IgD-negative memory B cell (primary cell): ENCODE measurements at regions not wholly inside any gene's neighbourhood (a gene's known extent, or its start where the extent isn't known, plus 50 kb on each side); places are given as distances from the start of the nearest gene placed in this dataset.

Experiments used
- H3K27ac Mint-ChIP-seq, 3 donors: one replicate each; pipeline ENCODE4 v1.8.0; 2020 to 2022; ENCODE audit warnings: mild to moderate bottlenecking in 3 of 3, mixed read lengths in 3 of 3, moderate library complexity in 1 of 3
- H3K27me3 Mint-ChIP-seq: one replicate; pipeline ENCODE4 v1.8.0; 2021; ENCODE audit warnings: mixed read lengths
- H3K36me3 Mint-ChIP-seq: one replicate; pipeline ENCODE4 v1.8.0; 2020; ENCODE audit warnings: mild to moderate bottlenecking, mixed read lengths
- H3K4me1 Mint-ChIP-seq, 3 donors: one replicate each; pipeline ENCODE4 v1.8.0; 2020 to 2022; ENCODE audit warnings: mixed read lengths in 3 of 3, mild to moderate bottlenecking in 1 of 3
- H3K4me3 Mint-ChIP-seq, 4 donors: one replicate each; pipeline ENCODE4 v1.8.0; 2020 to 2022; ENCODE audit warnings: mild to moderate bottlenecking in 4 of 4, mixed read lengths in 4 of 4, moderate library complexity in 3 of 4
- H3K9me3 Mint-ChIP-seq, 3 donors: one replicate each; pipeline ENCODE4 v1.8.0; 2020 to 2021; ENCODE audit warnings: mixed read lengths in 3 of 3, mild to moderate bottlenecking in 1 of 3

- Mint-ChIP-seq H3K27me3 (peaks cover 2% of the 10 kb centered on the region), H3K27ac (no peak overlapping the region)
Measured at GRCh38 chr5:173777674-173778073, 110.5 kb upstream of the CPEB4 start.

DNA sequence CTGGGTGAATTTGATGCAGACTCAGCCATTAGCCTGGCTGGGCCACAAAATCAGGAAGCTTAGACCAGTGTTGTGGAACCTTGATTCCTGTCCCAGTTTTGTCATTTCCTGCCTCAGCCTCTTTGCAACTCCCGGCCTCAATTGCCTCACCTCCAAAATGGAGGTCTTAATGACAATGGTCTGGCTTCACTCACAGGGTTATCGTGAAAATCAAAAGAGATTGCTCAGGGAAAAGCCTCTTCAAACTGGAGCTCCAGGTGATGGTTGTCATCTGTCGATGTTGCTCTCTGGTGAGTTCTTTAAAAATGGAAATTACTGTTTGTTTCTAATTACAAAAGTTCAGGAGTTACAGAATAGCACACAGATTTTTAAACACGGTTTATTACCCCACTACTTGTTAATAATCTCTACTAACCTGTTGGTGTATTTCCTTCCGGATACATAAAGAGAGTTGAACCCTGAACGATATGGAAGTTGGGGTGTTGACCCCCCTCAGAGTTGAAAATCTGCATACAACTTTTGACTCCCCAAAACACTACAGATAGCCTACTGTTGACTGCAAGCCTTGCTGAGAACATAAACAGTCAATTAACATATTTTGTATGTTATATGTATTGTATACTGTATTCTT, 109.9 kb upstream of the CPEB4 start:
- no peak overlapping the region for H3K27ac Mint-ChIP-seq
- H3K9me3 Mint-ChIP-seq: no peaks in the 10 kb centered on the region
- H3K4me1 Mint-ChIP-seq: peaks cover 25 to 42% (median 40%) of the 10 kb centered on the region in 3 donors
- peaks cover 2% of the 10 kb centered on the region for H3K27me3 Mint-ChIP-seq
- H3K36me3 Mint-ChIP-seq: no peaks in the 10 kb centered on the region
- H3K4me3 Mint-ChIP-seq: no peak overlapping the region

More at GRCh38 chr5:173777674-173778073, 110.5 kb upstream of the CPEB4 start:
- H3K9me3 Mint-ChIP-seq: no peaks in the 10 kb centered on the region
- no peaks in the 10 kb centered on the region for H3K36me3 Mint-ChIP-seq
- peaks cover 24 to 40% (median 40%) of the 10 kb centered on the region in 3 donors for H3K4me1 Mint-ChIP-seq
- peak overlapping the region in 1 of 4 donors; percentile 76 for H3K4me3 Mint-ChIP-seq

- Mint-ChIP-seq H3K36me3 (no peaks in the 10 kb centered on the region), H3K27ac (no peak overlapping the region), H3K27me3 (peaks cover 2% of the 10 kb centered on the region), H3K4me3 (no peak overlapping the region), H3K9me3 (no peaks in the 10 kb centered on the region), H3K4me1 (peaks cover 27 to 45% (median 40%) of the 10 kb centered on the region in 3 donors)
Measured at GRCh38 chr5:173778784-173779304, 109.3 kb upstream of the CPEB4 start.

- Mint-ChIP-seq H3K4me3 (no peak overlapping the region), H3K9me3 (no peaks in the 10 kb centered on the region), H3K27ac (peak overlapping the region in 1 of 3 donors; percentile 65), H3K4me1 (peaks cover 29 to 48% (median 37%) of the 10 kb centered on the region in 3 donors), H3K36me3 (no peaks in the 10 kb centered on the region), H3K27me3 (peaks cover 2% of the 10 kb centered on the region)
Measured at GRCh38 chr5:173780235-173781234, 107.6 kb upstream of the CPEB4 start.

DNA sequence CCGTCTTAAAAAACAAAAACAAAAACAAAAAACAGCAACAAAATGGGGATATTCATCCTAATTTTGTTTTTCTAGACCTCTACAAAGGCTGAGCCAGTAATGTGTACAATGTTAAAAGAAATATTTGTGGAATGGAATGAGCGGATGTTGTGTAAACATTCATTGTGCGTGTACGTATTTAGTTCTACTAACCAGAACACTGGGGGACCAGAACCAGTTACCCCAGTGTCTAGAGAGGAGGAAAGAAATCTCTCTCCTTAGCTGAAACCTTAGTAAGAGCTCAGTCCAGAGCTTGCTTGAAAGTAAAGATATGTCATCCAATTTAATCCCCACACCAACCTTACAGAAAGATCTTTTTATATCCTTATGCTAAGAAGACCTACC, 106.7 kb upstream of the CPEB4 start:
- Mint-ChIP-seq H3K4me3 (peak overlapping the region in 2 of 4 donors; percentile 27 to 54), H3K27ac (peak overlapping the region in 2 of 3 donors; percentile 75 to 85), H3K9me3 (no peaks in the 10 kb centered on the region), H3K27me3 (peaks cover 2% of the 10 kb centered on the region), H3K4me1 (peaks cover 28 to 52% (median 40%) of the 10 kb centered on the region in 3 donors), H3K36me3 (no peaks in the 10 kb centered on the region)

DNA sequence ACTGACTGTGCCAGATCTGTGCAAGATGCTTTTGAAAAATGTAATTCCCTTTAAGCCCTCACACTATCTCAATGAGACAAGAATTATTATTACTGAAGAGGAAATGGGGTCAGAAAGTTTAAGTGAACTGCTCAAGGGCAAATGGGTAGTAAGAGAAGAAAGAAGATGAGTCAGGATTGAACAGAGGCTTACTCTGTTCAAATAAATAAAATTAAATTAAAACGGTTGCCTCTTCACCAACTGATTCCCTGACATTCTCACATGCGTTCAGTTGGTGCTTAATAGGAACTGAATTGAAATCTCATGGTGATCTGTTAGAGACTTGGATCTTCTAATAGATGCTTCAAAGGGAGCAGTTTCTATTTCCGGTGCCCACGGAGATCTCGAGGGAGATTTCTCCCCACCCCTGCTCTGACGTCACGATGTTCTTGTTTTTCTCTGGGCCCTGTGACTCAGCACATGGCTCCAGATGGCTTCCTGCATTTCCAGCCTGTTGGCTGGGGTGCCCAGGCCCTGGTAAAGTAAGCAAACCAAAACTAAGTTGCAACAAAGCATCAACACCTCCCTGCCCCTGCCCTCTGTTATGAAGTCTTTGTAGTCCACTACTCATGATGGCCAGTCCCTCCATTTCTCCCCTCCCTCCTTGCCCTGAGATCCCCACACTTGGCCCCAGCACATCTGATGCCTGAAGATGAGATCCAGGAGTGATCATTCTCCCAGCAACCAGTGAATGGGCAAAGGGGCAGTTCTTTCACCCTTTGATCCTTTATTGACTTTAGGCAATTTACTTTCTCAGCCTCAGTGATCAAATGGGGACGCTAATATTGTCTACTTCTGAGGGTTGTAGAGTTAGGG, 106.1 kb upstream of the CPEB4 start:
- peak overlapping the region; percentile 75 to 87 (median 85) for H3K27ac Mint-ChIP-seq
- H3K9me3 Mint-ChIP-seq: no peaks in the 10 kb centered on the region
- H3K27me3 Mint-ChIP-seq: no peaks in the 10 kb centered on the region
- H3K4me3 Mint-ChIP-seq: peak overlapping the region; percentile 6 to 54 (median 39)
- H3K4me1 Mint-ChIP-seq: peaks cover 34 to 58% (median 44%) of the 10 kb centered on the region in 3 donors
- peaks cover 4% of the 10 kb centered on the region for H3K36me3 Mint-ChIP-seq

DNA sequence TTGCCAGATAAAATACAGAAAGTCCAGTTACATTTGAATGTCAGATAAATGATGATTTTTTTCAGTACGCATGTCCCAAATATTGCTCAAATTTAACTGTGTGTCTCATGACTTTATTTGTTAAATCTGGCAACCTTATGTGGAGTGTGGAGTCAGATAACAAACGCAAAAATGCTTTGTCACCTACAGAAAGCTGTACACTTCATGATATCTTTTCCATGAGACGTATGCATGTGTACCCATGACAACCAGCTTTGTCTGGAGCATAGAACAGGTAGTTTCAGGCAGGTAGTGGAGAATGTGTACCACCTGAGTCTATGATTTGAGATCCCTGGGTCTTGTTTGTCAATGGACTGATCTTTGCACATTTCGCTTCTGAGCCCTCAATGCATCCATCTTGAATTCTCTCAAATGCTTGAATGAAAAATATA, 105.5 kb upstream of the CPEB4 start:
- no peak overlapping the region for H3K4me3 Mint-ChIP-seq
- H3K36me3 Mint-ChIP-seq: peaks cover 4% of the 10 kb centered on the region
- peak overlapping the region in 2 of 3 donors; percentile 75 to 87 for H3K27ac Mint-ChIP-seq
- peaks cover 37 to 61% (median 47%) of the 10 kb centered on the region in 3 donors for H3K4me1 Mint-ChIP-seq
- no peaks in the 10 kb centered on the region for H3K9me3 Mint-ChIP-seq
- H3K27me3 Mint-ChIP-seq: no peaks in the 10 kb centered on the region

- H3K27ac Mint-ChIP-seq: no peak overlapping the region
- no peak overlapping the region for H3K4me3 Mint-ChIP-seq
- no peaks in the 10 kb centered on the region for H3K27me3 Mint-ChIP-seq
- peaks cover 4% of the 10 kb centered on the region for H3K36me3 Mint-ChIP-seq
- H3K9me3 Mint-ChIP-seq: no peaks in the 10 kb centered on the region
- peaks cover 34 to 60% (median 47%) of the 10 kb centered on the region in 3 donors for H3K4me1 Mint-ChIP-seq
Measured at GRCh38 chr5:173783371-173783770, 104.8 kb upstream of the CPEB4 start.

DNA sequence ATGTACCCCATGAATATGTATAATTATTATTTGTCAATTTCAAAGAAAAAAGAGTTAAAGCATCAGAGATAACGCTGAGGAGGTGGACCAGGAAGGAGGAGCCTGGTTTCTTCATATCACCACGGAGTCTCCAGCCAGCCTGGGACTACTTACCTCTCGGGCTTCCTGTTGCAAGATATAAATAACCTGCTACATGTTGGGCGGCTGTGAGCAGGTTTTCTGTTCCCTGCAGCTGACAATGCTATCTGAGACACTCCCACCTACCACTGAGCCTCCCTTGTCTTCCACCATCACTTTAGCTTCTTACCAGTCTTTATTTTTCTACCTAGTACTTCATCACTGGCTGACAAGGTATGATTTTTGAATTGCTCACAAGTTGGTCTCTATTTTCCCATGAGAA, 102.7 kb upstream of the CPEB4 start:
- Mint-ChIP-seq H3K4me1 (peaks cover 38 to 50% (median 39%) of the 10 kb centered on the region in 3 donors), H3K27ac (peak overlapping the region in 1 of 3 donors; percentile 6), H3K4me3 (peak overlapping the region in 1 of 4 donors; percentile 0), H3K36me3 (peaks cover 6% of the 10 kb centered on the region), H3K9me3 (no peaks in the 10 kb centered on the region), H3K27me3 (no peaks in the 10 kb centered on the region)

- Mint-ChIP-seq H3K4me1 (peaks cover 34 to 49% (median 40%) of the 10 kb centered on the region in 3 donors), H3K27me3 (no peaks in the 10 kb centered on the region), H3K4me3 (no peak overlapping the region), H3K36me3 (peaks cover 6% of the 10 kb centered on the region), H3K9me3 (no peaks in the 10 kb centered on the region), H3K27ac (peak overlapping the region in 1 of 3 donors; percentile 20)
Measured at GRCh38 chr5:173785866-173786265, 102.3 kb upstream of the CPEB4 start.

- Mint-ChIP-seq H3K27ac (peak overlapping the region in 1 of 3 donors; percentile 20), H3K36me3 (peaks cover 6% of the 10 kb centered on the region), H3K4me3 (peak overlapping the region in 2 of 4 donors; percentile 34 to 72), H3K27me3 (no peaks in the 10 kb centered on the region), H3K9me3 (no peaks in the 10 kb centered on the region), H3K4me1 (peaks cover 31 to 48% (median 38%) of the 10 kb centered on the region in 3 donors)
Measured at GRCh38 chr5:173786286-173787187, 101.6 kb upstream of the CPEB4 start.

DNA sequence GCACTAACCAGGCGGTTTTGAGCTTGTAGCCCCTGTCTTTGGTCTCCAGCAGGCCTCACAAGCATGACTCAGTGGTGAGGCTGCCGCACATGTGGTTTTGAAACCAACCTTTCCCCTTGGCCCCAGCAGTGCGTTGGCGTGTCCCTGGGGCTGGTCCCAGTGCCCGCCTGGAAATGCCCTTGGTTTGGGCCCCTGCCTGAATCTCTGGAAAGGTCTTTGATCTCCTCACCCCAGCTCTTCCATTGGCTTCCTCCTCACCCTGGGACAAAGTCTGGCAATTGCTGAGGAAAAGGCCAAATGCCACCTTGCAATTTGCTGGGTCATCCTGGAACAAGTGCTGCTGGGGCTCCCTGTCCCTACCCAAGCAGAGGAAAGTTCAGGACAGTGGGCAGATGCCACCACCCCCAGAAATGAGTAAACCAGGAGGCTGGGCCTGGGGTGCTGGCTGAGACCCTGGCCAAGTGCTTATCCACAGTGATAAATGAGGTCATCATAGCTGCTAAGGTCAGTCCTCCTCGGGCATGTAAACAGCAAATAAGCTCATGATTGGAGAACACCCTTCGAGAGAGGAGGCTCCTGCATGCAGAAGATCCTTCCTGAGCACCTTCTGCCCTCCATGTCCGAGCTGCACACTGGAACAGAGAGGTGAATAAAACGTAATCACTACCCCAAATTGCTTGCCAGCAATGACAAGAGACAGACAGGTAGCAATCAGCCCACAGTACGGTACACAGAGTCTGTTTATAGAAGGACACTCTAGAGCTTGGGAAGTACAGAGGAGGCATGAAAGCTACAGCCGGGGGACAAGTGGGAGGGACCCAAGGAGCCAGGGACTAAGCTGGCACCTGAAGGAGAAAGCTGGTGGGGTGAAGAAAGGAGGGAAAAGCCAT, 98.9 kb upstream of the CPEB4 start:
- Mint-ChIP-seq H3K27ac (peak overlapping the region in 1 of 3 donors; percentile 3), H3K36me3 (peaks cover 6% of the 10 kb centered on the region), H3K4me3 (no peak overlapping the region), H3K9me3 (no peaks in the 10 kb centered on the region), H3K4me1 (peaks cover 22 to 34% (median 28%) of the 10 kb centered on the region in 3 donors), H3K27me3 (no peaks in the 10 kb centered on the region)
